HepG2 (cell line): ENCODE measurements at regions not wholly inside any gene's neighbourhood (a gene's known extent, or its start where the extent isn't known, plus 50 kb on each side); places are given as distances from the start of the nearest gene placed in this dataset.

Source experiments
- CAMTA2 ChIP-seq: sonication (generic); formaldehyde crosslinking; IDR thresholded peaks from 2 replicates; pipeline ENCODE4 v1.4.0; 2020; ENCODE audit warnings: mild to moderate bottlenecking, missing genetic modification reagents, borderline replicate concordance
- KDM4B ChIP-seq: sonication (generic); formaldehyde crosslinking; IDR thresholded peaks from 2 replicates; pipeline ENCODE4 v1.4.0; 2020; ENCODE audit warnings: missing genetic modification reagents
- RXRB ChIP-seq: IDR thresholded peaks from 2 replicates; pipeline ENCODE4 v1.6.1; 2016; ENCODE audit warnings: borderline replicate concordance, missing genetic modification reagents, missing compliant biosample characterization
- SIX1 ChIP-seq: sonication (generic); formaldehyde crosslinking; IDR thresholded peaks from 2 replicates; pipeline ENCODE4 v1.4.0; 2020; ENCODE audit warnings: missing genetic modification reagents, borderline replicate concordance
- ZFP37 ChIP-seq: sonication (generic); formaldehyde crosslinking; IDR thresholded peaks from 2 replicates; pipeline ENCODE4 v1.4.0; 2020; ENCODE audit warnings: missing genetic modification reagents, borderline replicate concordance
- ZSCAN25 ChIP-seq: sonication (generic); formaldehyde crosslinking; IDR thresholded peaks from 2 replicates; pipeline ENCODE4 v1.8.0; 2022; ENCODE audit warnings: mild to moderate bottlenecking, missing genetic modification reagents
- TF ChIP-seq, protein P1 (sequence below): sonication (generic); formaldehyde crosslinking; IDR thresholded peaks from 2 replicates; pipeline ENCODE4 v1.5.0; 2020; ENCODE audit warnings: mild to moderate bottlenecking, missing genetic modification reagents, borderline replicate concordance
- TF ChIP-seq, protein P2 (sequence below): sonication (generic); formaldehyde crosslinking; IDR thresholded peaks from 2 replicates; pipeline ENCODE4 v1.8.1; 2022; ENCODE audit warnings: mild to moderate bottlenecking, missing genetic modification reagents
- TF ChIP-seq, protein P3 (sequence below): sonication (generic); formaldehyde crosslinking; IDR thresholded peaks from 2 replicates; pipeline ENCODE4 v1.4.0; 2020; ENCODE audit warnings: mild to moderate bottlenecking, missing genetic modification reagents

DNA sequence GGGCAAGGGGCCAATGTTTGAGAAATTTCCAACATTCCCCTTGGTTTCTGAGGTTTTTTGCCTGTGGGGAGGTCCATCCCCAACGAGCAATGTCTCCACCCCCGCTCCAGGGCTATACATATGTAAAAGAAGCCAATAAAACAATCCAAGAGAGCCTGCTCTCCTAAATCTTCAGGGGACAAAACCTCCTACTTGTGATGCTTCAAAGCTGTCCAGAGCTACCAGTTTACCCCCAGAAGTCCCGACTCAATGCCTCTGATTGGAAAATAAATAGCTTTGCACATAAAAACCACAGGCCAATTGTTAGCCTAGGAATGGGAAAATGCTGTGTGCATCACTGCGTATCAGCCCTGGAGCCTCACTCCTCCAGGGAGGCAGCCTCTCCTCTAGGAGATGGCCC, 66.0 kb upstream of the PAX6 start (continued):
- TF ChIP-seq KDM4B (CRISPR knock-in tag) = no peak
- TF ChIP-seq, protein P1, sequence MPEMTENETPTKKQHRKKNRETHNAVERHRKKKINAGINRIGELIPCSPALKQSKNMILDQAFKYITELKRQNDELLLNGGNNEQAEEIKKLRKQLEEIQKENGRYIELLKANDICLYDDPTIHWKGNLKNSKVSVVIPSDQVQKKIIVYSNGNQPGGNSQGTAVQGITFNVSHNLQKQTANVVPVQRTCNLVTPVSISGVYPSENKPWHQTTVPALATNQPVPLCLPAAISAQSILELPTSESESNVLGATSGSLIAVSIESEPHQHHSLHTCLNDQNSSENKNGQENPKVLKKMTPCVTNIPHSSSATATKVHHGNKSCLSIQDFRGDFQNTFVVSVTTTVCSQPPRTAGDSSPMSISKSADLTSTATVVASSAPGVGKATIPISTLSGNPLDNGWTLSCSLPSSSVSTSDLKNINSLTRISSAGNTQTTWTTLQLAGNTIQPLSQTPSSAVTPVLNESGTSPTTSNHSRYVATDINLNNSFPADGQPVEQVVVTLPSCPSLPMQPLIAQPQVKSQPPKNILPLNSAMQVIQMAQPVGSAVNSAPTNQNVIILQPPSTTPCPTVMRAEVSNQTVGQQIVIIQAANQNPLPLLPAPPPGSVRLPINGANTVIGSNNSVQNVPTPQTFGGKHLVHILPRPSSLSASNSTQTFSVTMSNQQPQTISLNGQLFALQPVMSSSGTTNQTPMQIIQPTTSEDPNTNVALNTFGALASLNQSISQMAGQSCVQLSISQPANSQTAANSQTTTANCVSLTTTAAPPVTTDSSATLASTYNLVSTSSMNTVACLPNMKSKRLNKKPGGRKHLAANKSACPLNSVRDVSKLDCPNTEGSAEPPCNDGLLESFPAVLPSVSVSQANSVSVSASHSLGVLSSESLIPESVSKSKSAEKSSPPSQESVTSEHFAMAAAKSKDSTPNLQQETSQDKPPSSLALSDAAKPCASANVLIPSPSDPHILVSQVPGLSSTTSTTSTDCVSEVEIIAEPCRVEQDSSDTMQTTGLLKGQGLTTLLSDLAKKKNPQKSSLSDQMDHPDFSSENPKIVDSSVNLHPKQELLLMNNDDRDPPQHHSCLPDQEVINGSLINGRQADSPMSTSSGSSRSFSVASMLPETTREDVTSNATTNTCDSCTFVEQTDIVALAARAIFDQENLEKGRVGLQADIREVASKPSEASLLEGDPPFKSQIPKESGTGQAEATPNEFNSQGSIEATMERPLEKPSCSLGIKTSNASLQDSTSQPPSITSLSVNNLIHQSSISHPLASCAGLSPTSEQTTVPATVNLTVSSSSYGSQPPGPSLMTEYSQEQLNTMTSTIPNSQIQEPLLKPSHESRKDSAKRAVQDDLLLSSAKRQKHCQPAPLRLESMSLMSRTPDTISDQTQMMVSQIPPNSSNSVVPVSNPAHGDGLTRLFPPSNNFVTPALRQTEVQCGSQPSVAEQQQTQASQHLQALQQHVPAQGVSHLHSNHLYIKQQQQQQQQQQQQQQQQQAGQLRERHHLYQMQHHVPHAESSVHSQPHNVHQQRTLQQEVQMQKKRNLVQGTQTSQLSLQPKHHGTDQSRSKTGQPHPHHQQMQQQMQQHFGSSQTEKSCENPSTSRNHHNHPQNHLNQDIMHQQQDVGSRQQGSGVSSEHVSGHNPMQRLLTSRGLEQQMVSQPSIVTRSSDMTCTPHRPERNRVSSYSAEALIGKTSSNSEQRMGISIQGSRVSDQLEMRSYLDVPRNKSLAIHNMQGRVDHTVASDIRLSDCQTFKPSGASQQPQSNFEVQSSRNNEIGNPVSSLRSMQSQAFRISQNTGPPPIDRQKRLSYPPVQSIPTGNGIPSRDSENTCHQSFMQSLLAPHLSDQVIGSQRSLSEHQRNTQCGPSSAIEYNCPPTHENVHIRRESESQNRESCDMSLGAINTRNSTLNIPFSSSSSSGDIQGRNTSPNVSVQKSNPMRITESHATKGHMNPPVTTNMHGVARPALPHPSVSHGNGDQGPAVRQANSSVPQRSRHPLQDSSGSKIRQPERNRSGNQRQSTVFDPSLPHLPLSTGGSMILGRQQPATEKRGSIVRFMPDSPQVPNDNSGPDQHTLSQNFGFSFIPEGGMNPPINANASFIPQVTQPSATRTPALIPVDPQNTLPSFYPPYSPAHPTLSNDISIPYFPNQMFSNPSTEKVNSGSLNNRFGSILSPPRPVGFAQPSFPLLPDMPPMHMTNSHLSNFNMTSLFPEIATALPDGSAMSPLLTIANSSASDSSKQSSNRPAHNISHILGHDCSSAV (CRISPR knock-in tag) = no peak
- no peak for TF ChIP-seq ZFP37 (CRISPR knock-in tag)
- TF ChIP-seq SIX1 (CRISPR knock-in tag) = no peak
- TF ChIP-seq, protein P2, sequence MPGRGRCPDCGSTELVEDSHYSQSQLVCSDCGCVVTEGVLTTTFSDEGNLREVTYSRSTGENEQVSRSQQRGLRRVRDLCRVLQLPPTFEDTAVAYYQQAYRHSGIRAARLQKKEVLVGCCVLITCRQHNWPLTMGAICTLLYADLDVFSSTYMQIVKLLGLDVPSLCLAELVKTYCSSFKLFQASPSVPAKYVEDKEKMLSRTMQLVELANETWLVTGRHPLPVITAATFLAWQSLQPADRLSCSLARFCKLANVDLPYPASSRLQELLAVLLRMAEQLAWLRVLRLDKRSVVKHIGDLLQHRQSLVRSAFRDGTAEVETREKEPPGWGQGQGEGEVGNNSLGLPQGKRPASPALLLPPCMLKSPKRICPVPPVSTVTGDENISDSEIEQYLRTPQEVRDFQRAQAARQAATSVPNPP = no peak
- no peak for TF ChIP-seq RXRB (CRISPR knock-in tag)
- no peak for TF ChIP-seq ZSCAN25 (CRISPR knock-in tag)
- TF ChIP-seq CAMTA2 = no peak
- TF ChIP-seq, protein P3, sequence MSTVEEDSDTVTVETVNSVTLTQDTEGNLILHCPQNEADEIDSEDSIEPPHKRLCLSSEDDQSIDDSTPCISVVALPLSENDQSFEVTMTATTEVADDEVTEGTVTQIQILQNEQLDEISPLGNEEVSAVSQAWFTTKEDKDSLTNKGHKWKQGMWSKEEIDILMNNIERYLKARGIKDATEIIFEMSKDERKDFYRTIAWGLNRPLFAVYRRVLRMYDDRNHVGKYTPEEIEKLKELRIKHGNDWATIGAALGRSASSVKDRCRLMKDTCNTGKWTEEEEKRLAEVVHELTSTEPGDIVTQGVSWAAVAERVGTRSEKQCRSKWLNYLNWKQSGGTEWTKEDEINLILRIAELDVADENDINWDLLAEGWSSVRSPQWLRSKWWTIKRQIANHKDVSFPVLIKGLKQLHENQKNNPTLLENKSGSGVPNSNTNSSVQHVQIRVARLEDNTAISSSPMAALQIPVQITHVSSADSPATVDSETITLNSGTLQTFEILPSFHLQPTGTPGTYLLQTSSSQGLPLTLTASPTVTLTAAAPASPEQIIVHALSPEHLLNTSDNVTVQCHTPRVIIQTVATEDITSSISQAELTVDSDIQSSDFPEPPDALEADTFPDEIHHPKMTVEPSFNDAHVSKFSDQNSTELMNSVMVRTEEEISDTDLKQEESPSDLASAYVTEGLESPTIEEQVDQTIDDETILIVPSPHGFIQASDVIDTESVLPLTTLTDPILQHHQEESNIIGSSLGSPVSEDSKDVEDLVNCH (CRISPR knock-in tag) = no peak
